Fibroblast of mammary gland (primary cell): ENCODE measurements at regions not wholly inside any gene's neighbourhood (a gene's known extent, or its start where the extent isn't known, plus 50 kb on each side); places are given as distances from the start of the nearest gene placed in this dataset.

ENCODE experiments used
- DNase-seq: peaks from one replicate; pipeline ENCODE4 v3.0.0-alpha.2; 2010; ENCODE audit warnings: low read depth
- H3K4me3 ChIP-seq: 2 replicates; pipeline ENCODE4 v1.5.1; 2011; ENCODE audit warnings: low read depth, mild to moderate bottlenecking, low read length, moderate library complexity; ENCODE audit not compliant: control insufficient read depth
- TF ChIP-seq, protein P1 (sequence below): conservative IDR thresholded peaks from 2 replicates; pipeline ENCODE4 v1.5.1; 2011; ENCODE audit warnings: low read depth, low read length, inconsistent platforms; ENCODE audit not compliant: control insufficient read depth, insufficient read depth

DNA sequence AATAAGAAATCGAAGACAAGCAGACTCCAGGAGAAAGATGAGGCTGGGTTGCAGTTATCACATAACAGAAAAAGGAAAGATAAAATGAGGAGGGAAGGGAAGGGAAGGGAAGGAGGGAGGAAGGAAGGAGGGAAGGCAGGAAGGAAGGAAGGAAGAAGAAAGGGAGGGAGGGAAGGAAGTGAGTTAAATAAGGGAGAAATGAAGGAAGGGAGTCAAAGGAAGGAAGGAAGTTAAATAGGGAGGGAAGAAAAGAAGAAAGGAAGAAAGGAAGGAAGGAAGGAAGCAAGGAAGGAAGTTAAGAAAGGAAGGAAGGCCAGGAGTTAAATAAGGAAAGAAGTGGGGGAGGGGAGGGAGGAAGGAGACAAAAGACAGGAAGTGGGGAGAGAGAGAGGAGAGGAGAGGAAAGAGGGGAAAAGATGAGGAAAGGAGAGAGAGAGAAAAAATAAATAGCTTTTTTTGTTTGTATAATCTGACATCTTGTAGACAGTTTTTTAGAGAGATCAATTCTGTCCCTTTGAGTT lies 679.6 kb downstream of the HS3ST4 start:
- TF ChIP-seq, protein P1, sequence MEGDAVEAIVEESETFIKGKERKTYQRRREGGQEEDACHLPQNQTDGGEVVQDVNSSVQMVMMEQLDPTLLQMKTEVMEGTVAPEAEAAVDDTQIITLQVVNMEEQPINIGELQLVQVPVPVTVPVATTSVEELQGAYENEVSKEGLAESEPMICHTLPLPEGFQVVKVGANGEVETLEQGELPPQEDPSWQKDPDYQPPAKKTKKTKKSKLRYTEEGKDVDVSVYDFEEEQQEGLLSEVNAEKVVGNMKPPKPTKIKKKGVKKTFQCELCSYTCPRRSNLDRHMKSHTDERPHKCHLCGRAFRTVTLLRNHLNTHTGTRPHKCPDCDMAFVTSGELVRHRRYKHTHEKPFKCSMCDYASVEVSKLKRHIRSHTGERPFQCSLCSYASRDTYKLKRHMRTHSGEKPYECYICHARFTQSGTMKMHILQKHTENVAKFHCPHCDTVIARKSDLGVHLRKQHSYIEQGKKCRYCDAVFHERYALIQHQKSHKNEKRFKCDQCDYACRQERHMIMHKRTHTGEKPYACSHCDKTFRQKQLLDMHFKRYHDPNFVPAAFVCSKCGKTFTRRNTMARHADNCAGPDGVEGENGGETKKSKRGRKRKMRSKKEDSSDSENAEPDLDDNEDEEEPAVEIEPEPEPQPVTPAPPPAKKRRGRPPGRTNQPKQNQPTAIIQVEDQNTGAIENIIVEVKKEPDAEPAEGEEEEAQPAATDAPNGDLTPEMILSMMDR = no peak
- DNase-seq = no peak
- H3K4me3 ChIP-seq = no peak overlapping the region

DNA sequence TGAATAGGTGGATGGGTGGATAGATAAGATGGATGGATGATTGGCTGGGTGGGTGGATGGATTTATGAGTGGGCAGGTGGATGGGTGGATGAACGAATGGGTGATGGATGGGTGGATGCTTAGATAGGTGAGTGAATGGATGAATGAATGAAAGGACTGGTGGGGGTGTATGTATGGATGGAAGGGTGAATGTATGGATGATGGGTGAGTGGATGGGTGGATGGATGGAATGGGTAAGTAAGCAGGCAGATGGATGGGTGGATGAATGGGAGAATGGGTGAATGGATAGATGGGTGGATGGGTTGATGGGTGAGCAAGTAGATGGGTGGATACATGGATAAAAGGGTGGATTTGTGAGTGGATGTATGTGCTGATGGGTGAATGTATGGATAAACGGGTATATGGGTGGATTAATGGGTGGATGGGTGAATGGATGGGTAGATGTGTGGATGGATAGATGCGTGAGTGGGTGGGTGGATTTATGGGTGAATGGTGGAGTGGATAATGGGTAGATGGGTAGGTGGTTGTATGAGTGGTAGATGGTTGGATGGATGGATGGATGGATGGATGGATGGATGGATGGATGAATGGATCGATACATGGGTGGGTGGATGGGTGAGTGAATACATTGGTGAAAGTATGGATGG lies 682.6 kb downstream of the HS3ST4 start:
- H3K4me3 ChIP-seq = no peak overlapping the region
- TF ChIP-seq, protein P1 = no peak
- no peak for DNase-seq

DNA sequence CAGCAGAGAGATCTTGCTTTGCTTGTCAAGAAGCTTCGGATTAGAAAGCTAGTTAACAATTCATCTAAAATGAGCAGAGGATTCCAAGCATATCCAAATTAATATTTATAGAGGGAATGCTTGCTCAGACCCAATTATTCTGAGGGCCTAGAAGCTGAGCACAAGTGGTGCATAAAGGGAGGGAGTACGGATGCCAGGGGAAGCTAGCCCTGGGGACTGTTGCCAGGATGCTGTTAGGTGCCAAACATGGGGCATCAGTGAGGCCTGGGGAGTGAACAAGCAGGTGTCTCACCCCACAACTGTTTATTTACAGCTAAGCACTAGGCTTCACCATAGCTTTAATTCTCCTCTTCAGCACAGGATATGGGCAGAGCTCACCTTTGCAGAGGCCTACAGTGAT lies 684.1 kb upstream of the C16orf82 start:
- DNase-seq = no peak
- no peak overlapping the region for H3K4me3 ChIP-seq
- TF ChIP-seq, protein P1 = no peak

DNA sequence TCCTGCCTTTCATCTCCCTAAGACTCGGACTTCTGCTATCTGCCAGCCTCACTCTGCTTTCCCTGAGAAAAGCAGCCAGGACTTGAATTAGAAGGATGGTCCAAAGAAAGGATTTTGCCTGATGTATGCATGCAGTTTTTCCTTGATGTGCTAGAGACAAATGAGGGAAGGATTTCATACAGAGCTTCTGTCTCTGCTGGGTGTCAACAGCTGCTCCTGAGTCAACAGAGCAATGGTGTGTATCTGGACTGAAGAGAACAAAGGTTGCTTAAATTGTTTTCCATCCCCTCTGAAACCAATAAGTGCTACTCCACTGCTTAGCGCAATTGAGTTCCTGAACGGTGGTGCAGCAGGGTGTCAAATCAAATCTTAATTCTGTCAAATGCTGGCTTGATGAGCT lies 680.6 kb upstream of the C16orf82 start:
- DNase-seq = no peak
- TF ChIP-seq, protein P1 = no peak

DNA sequence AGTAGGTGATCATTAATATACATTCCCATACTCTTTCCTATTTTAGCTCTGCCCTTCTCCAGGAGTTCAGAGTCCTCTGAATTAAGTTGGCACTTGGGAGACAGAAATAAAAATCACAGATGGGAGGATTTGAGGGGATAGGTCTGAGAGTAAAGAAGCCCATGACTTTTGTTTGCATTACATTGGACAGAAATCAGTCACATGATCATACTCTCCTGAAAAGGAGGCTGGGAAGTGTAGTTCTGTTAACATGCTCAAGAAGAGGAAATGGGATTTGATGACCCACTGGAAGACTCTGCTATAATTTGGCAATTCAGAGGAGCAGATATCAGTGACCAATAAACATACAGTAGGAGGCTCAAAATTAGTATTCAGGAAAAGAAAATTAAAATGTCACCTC lies 674.9 kb upstream of the C16orf82 start:
- H3K4me3 ChIP-seq = no peak overlapping the region
- TF ChIP-seq, protein P1 = no peak
- no peak for DNase-seq

More for the DNA sequence above, 680.6 kb upstream of the C16orf82 start:
- H3K4me3 ChIP-seq = no peak overlapping the region

DNA sequence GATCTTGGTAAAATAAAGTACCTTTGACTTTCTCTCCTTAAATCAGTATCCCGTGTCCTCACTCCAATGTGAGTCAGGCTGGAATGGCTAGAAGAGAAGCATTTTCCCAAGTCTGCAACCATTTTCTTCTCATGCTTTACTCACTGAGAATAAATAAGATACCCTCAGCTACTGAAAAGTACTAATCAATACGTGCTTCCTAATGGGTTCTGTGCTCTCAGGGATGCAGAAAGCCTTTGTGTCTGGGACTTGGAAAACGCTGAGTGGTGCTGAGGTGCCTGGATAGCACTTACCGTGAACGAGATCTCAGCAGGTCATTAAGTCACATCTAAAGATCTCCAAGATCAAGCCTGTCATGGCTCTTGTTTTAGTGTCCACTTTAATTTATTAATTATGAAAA lies 672.3 kb upstream of the C16orf82 start:
- TF ChIP-seq, protein P1 = no peak
- DNase-seq = no peak
- H3K4me3 ChIP-seq = no peak overlapping the region

DNA sequence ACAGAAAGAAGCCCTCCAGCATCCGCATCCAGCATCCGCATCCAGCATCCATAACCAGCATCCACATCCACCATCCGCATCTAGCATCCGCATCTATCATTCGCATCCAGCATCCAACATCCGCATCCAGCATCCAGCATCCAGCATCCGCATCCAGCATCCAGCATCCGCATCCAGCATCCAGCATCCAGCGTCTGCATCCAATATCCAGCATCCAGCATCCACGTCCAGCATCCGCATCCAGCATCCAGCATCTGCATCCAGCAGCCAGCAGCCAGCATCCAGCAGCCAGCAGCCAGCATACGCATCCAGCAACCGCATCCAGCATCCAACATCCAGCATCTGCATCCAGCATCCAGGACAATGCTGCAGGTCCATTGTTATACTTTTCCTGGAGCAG lies 671.0 kb upstream of the C16orf82 start:
- no peak overlapping the region for H3K4me3 ChIP-seq
- TF ChIP-seq, protein P1 = no peak
- DNase-seq = no peak
